Lung (tissue), 11 donors: ENCODE measurements at regions not wholly inside any gene's neighbourhood (a gene's known extent, or its start where the extent isn't known, plus 50 kb on each side); places are given as distances from the start of the nearest gene placed in this dataset.

Source experiments
- ATAC-seq: fragments of 200-7000 bp; cut with Tn5 transposase; one replicate; pipeline ENCODE4 v1.9.1; 2020; ENCODE audit warnings: moderate number of reproducible peaks; ENCODE audit not compliant: insufficient read depth, low FRiP score
- DNase-seq, 3 donors: peaks; one replicate each; pipeline ENCODE4 v3.0.0-alpha.2; 2013 to 2017
- H3K27ac ChIP-seq, 2 donors: one replicate each; pipeline ENCODE4 v1.5.1; 2013; ENCODE audit warnings: mild to moderate bottlenecking in 2 of 2, moderate library complexity in 2 of 2, control low read depth in 1 of 2, inconsistent platforms in 1 of 2, low read depth in 1 of 2, low read length in 1 of 2
- H3K27me3 ChIP-seq, 3 donors: one replicate each; pipeline ENCODE4 v1.5.1; 2013; ENCODE audit warnings: low read length in 2 of 3; ENCODE audit not compliant: control insufficient read depth in 3 of 3, insufficient read depth in 3 of 3
- H3K36me3 ChIP-seq, 4 donors: one replicate each; pipeline ENCODE4 v1.5.1; 2013; ENCODE audit warnings: low read length in 4 of 4, mild to moderate bottlenecking in 1 of 4, moderate library complexity in 1 of 4; ENCODE audit not compliant: control insufficient read depth in 4 of 4, insufficient read depth in 4 of 4
- H3K4me1 ChIP-seq, 5 donors: one replicate each; pipeline ENCODE4 v1.5.1; 2013; ENCODE audit warnings: low read length in 5 of 5, mild to moderate bottlenecking in 2 of 5, moderate library complexity in 1 of 5; ENCODE audit not compliant: control insufficient read depth in 5 of 5, insufficient read depth in 5 of 5
- H3K4me3 ChIP-seq: one replicate; pipeline ENCODE4 v1.5.1; 2013; ENCODE audit warnings: mild to moderate bottlenecking, control low read depth, moderate library complexity
- H3K9ac ChIP-seq, 2 donors: one replicate each; pipeline ENCODE4 v1.5.1; 2013; ENCODE audit warnings: low read length in 2 of 2, control low read depth in 1 of 2; ENCODE audit not compliant: insufficient read depth in 1 of 2
- H3K9me3 ChIP-seq, 4 donors: one replicate each; pipeline ENCODE4 v1.5.1; 2013; ENCODE audit warnings: low read length in 3 of 4, mild to moderate bottlenecking in 1 of 4, moderate library complexity in 1 of 4; ENCODE audit not compliant: control insufficient read depth in 4 of 4, insufficient read depth in 3 of 4
- CTCF ChIP-seq: IDR thresholded peaks from 2 replicates; pipeline ENCODE4 v1.5.1; 2012; ENCODE audit warnings: mild to moderate bottlenecking; ENCODE audit errors: control extremely low read depth, extremely low read depth
- WGBS, 2 donors: extraction: QIAGEN DNeasy Blood & Tissue Kit; methylation state at CpG; one replicate each; pipeline ENCODE4 v1.1.7; 2013; 5-methylcytosine and 5-hydroxymethylcytosine counted together
- donor health status: control.
- donor health status: control.
- donor health status: Bipolar disorder and iron deficiency.
- donor health status: healthy.
- donor health status: DM: yes; HTN: yes; CAD: no.

DNA sequence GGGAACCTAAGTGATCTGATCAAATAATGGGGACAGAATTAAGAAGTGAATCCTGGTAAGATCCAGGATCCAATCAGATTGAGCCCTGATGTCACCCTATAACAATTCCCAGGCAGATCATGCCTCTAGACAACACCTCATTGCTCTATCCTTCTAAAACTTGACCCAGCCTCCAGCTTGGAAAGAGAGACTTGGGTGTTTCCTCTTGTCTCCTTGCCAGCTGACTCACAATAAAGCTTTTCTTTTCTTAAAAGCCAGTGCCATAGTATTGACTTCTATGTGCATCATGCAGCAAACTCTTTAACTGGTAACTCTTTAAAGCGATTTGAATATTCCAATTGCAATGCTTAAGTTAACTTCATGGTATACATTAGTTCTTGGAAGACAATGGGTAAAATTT lies 109.6 kb upstream of the CHORDC1 start:
- Histone ChIP-seq H3K4me1 (no peaks in the 10 kb centered on the region), H3K4me3 (no peak overlapping the region), H3K27ac (no peak overlapping the region), H3K9me3 (no peaks in the 10 kb centered on the region), H3K9ac (no peak overlapping the region), H3K36me3 (no peaks in the 10 kb centered on the region), H3K27me3 (no peaks in the 10 kb centered on the region)
- WGBS, 2 donors = 95 to 97% methylated on average over 1 of the region's 1 CpG
- DNase-seq (no peak), ATAC-seq (no peak)
- TF ChIP-seq CTCF = no peak

DNA sequence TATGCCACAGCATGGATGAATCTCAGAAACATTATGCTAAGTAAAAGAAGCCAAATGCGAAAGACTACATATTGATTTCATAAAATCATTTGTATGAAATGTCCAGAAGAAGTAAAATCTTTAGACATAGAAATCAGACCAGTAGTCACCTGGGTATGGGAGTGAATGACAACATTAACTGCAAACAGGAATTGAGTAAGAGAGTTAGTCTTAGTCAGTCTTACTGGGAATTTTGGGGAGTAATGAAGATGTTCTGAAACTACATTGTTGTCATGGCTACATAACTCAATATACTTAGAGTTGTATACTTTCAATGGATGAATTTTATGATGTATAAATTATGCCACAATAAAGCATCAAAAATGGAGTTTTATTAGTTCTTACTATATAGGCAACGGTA lies 107.8 kb upstream of the CHORDC1 start:
- Histone ChIP-seq H3K27me3 (no peaks in the 10 kb centered on the region), H3K36me3 (no peaks in the 10 kb centered on the region), H3K4me3 (no peak overlapping the region), H3K4me1 (no peaks in the 10 kb centered on the region), H3K27ac (no peak overlapping the region), H3K9me3 (no peaks in the 10 kb centered on the region), H3K9ac (no peak overlapping the region)
- no peak for ATAC-seq
- no peak for TF ChIP-seq CTCF
- DNase-seq = no peak
- WGBS, 2 donors = 70 to 93% methylated on average over 2 of the region's 2 CpGs

DNA sequence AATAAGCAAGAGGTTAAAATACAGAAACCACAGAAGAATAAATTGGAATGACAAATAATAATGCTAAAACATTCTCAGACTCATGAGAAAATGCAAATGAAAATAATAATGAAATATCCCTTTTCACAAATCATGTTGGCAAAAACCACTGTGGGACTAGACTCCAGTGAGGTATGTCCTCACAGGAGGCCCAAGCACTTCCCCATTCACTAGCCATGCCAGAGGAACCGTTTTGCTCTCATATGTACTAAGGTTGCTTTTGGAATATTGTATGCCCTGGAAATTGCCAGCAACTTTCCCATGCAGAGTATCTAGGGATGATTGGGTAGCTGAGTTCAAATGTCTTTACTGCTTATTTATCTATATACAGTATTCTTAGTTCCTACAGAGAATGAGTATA lies 106.2 kb upstream of the CHORDC1 start:
- Histone ChIP-seq H3K27me3 (no peaks in the 10 kb centered on the region), H3K27ac (no peak overlapping the region), H3K4me1 (no peaks in the 10 kb centered on the region), H3K9ac (no peak overlapping the region), H3K36me3 (no peaks in the 10 kb centered on the region), H3K4me3 (no peak overlapping the region), H3K9me3 (peaks cover 0 to 2% (median 0%) of the 10 kb centered on the region in 4 donors)
- DNase-seq (no peak), ATAC-seq (no peak)
- 65 to 81% methylated on average over 1 of the region's 1 CpG for WGBS, 2 donors
- no peak for TF ChIP-seq CTCF

DNA sequence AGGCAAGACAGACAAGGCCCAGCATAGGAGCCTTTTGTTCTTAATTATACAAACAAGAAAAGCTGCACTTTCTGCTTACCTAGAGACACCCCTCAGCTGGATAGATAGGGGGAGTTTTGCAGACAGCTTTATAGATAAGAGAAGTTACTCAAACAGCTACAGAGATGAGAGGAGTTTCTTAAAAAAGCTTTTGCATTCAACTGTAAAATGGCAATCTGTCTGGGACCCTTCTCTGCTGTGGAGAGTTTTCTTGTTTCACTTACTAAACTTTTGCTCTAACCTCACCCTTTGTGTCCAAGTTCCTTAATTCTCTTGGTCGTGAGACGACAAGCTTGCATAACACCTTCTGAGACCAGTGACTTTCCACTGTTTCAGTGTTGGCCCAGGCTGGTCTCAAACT lies 103.8 kb upstream of the CHORDC1 start:
- H3K9me3 ChIP-seq = peaks cover 0 to 8% (median 0%) of the 10 kb centered on the region in 4 donors
- H3K4me1 ChIP-seq = no peaks in the 10 kb centered on the region
- H3K9ac ChIP-seq = no peak overlapping the region
- H3K27me3 ChIP-seq = no peaks in the 10 kb centered on the region
- no peak overlapping the region for H3K4me3 ChIP-seq
- ATAC-seq = no peak
- no peaks in the 10 kb centered on the region for H3K36me3 ChIP-seq
- TF ChIP-seq CTCF = no peak
- WGBS, 2 donors = 40% methylated on average over 2 of the region's 2 CpGs
- no peak overlapping the region for H3K27ac ChIP-seq
- DNase-seq = no peak
